GM19023 (cell line): ENCODE measurements at regions not wholly inside any gene's neighbourhood (a gene's known extent, or its start where the extent isn't known, plus 50 kb on each side); places are given as distances from the start of the nearest gene placed in this dataset.

Experiments
- ATAC-seq: cut with Tn5 transposase; IDR thresholded peaks from one replicate; pipeline ENCODE4 v1.9.1; 2021; ENCODE audit warnings: mild to moderate bottlenecking, moderate library complexity; ENCODE audit not compliant: unreplicated experiment

- peak; percentile 62 for ATAC-seq
Observed at GRCh38 chr7:116145245-116145852, 65.0 kb upstream of the TES start.

GRCh38 chr7:116148108-116148507 lies 62.2 kb upstream of the TES start:
- no peak for ATAC-seq

- ATAC-seq, result no peak
Observed at GRCh38 chr7:116148626-116149025, 61.7 kb upstream of the TES start.

GRCh38 chr7:116150588-116150987 lies 59.8 kb upstream of the TES start:
- ATAC-seq, result peak; percentile 81

GRCh38 chr7:116152276-116152675 lies 58.1 kb upstream of the TES start:
- no peak for ATAC-seq

GRCh38 chr7:116153050-116153449 lies 57.3 kb upstream of the TES start:
- ATAC-seq, result no peak

GRCh38 chr7:116159711-116160110 lies 50.6 kb upstream of the TES start:
- ATAC-seq, result no peak
